T-helper 1 cell treated with Interleukin-12 subunit alpha and Interleukin-12 subunit beta and Interleukin-4 antibody, amounts not matched to agents 30 ng/mL and 1 ng/mL, for 36 hours (primary cell): ENCODE measurements at regions not wholly inside any gene's neighbourhood (a gene's known extent, or its start where the extent isn't known, plus 50 kb on each side); places are given as distances from the start of the nearest gene placed in this dataset.

Source experiments
- intact Hi-C: fragments of 100-400 bp; cut with micrococcal nuclease; formaldehyde crosslinking; loops from one replicate; pipeline ENCODE4 v1.15.1; 2024

- intact Hi-C loops = no loop called here
Measured at GRCh38 chr16:79339863-79340262, 260.7 kb downstream of the MAF start.

GRCh38 chr16:79337906-79338305, 262.6 kb downstream of the MAF start:
- intact Hi-C loops = no loop called here

- intact Hi-C loops = no loop called here
Measured at GRCh38 chr16:79336437-79337229, 263.9 kb downstream of the MAF start.

- intact Hi-C loops = no loop called here
Measured at GRCh38 chr16:79334127-79334526, 266.4 kb downstream of the MAF start.

- intact Hi-C loops = no loop called here
Measured at GRCh38 chr16:79331066-79331465, 269.5 kb downstream of the MAF start.

GRCh38 chr16:79329967-79330366, 270.6 kb downstream of the MAF start:
- intact Hi-C loops = loop anchor here (10.0 kb wide), 1 partner anchor 755 kb away; no protein-coding TSS in a partner anchor

- intact Hi-C loops = loop anchor here (10.0 kb wide), 1 partner anchor 756 kb away; no protein-coding TSS in a partner anchor
Measured at GRCh38 chr16:79329166-79329521, 271.4 kb downstream of the MAF start.

GRCh38 chr16:79328402-79329165, 272.0 kb downstream of the MAF start:
- intact Hi-C loops = loop anchor here (10.0 kb wide), 1 partner anchor 756 kb away; no protein-coding TSS in a partner anchor

- intact Hi-C loops = loop anchor here (10.0 kb wide), 1 partner anchor 757 kb away; no protein-coding TSS in a partner anchor
Measured at GRCh38 chr16:79327836-79328235, 272.7 kb downstream of the MAF start.

- intact Hi-C loops = loop anchor here (10.0 kb wide), 1 partner anchor 758 kb away; no protein-coding TSS in a partner anchor
Measured at GRCh38 chr16:79326549-79326948, 274.0 kb downstream of the MAF start.

- intact Hi-C loops = loop anchor here (10.0 kb wide), 1 partner anchor 759 kb away; no protein-coding TSS in a partner anchor
Measured at GRCh38 chr16:79325226-79325945, 275.2 kb downstream of the MAF start.

- intact Hi-C loops = loop anchor here (10.0 kb wide), 1 partner anchor 764 kb away; no protein-coding TSS in a partner anchor
Measured at GRCh38 chr16:79320956-79321355, 279.6 kb downstream of the MAF start.

- intact Hi-C loops = loop anchor here (5.0 kb wide), 1 partner anchor 611 kb away; no protein-coding TSS in a partner anchor
Measured at GRCh38 chr16:79318143-79318899, 282.2 kb downstream of the MAF start.

GRCh38 chr16:79317521-79317920, 283.0 kb downstream of the MAF start:
- intact Hi-C loops = loop anchor here (2.0 to 5.0 kb wide), 2 partner anchors 527 to 610 kb away; no protein-coding TSS in a partner anchor

- intact Hi-C loops = loop anchor here (2.0 to 5.0 kb wide), 2 partner anchors 526 to 610 kb away; no protein-coding TSS in a partner anchor
Measured at GRCh38 chr16:79317026-79317425, 283.5 kb downstream of the MAF start.

GRCh38 chr16:79316004-79316458, 284.5 kb downstream of the MAF start:
- intact Hi-C loops = loop anchor here (1.0 to 5.0 kb wide), 6 partner anchors 44 to 609 kb away; no protein-coding TSS in a partner anchor

GRCh38 chr16:79312502-79312901, 288.0 kb downstream of the MAF start:
- intact Hi-C loops = no loop called here

GRCh38 chr16:79310710-79311109, 289.8 kb downstream of the MAF start:
- intact Hi-C loops = no loop called here

GRCh38 chr16:79309606-79310005, 290.9 kb downstream of the MAF start:
- intact Hi-C loops = no loop called here

GRCh38 chr16:79307214-79307613, 293.3 kb downstream of the MAF start:
- intact Hi-C loops = no loop called here
